Ishikawa (cell line): ENCODE measurements at regions not wholly inside any gene's neighbourhood (a gene's known extent, or its start where the extent isn't known, plus 50 kb on each side); places are given as distances from the start of the nearest gene placed in this dataset.

Experiments used
- CEBPB ChIP-seq: IDR thresholded peaks from 2 replicates; pipeline ENCODE4 v1.6.1; 2012
- EP300 ChIP-seq: IDR thresholded peaks from 2 replicates; pipeline ENCODE4 v1.6.1; 2012; ENCODE audit warnings: borderline replicate concordance
- NFIC ChIP-seq: IDR thresholded peaks from 2 replicates; pipeline ENCODE4 v1.6.1; 2012
- RAD21 ChIP-seq: IDR thresholded peaks from 2 replicates; pipeline ENCODE4 v1.6.1; 2012; ENCODE audit warnings: low read depth
- TAF1 ChIP-seq: IDR thresholded peaks from 2 replicates; pipeline ENCODE4 v1.6.1; 2012; ENCODE audit warnings: low read depth, mild to moderate bottlenecking
- TEAD4 ChIP-seq: IDR thresholded peaks from 2 replicates; pipeline ENCODE4 v1.6.1; 2012
- YY1 ChIP-seq: IDR thresholded peaks from 2 replicates; pipeline ENCODE4 v1.6.1; 2012; ENCODE audit warnings: low read depth
- TF ChIP-seq, protein P1 (sequence below): IDR thresholded peaks from 2 replicates; pipeline ENCODE4 v1.6.1; 2012
- TF ChIP-seq, protein P2 (sequence below): IDR thresholded peaks from 2 replicates; pipeline ENCODE4 v1.6.1; 2012; ENCODE audit warnings: low read depth, mild to moderate bottlenecking

DNA sequence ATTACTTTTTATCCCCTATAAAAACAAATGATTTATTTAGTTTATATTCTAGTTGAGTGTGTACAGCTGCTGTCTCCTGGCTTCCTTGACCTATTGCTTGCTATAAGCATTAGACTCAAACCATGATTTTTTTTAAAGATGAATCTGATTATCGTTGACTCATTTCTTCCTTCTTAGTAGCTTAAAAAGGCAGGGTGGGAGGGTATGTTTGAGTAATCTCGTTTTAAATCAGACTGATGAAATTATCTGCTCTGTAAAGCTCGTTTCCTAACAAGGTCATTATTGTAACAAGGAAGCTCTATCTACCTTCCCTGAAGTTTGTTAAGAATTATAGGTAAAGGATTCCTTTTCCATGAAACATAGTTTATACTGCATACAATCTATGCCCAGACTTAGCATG, 276.3 kb upstream of the KCND2 start:
- TF ChIP-seq, protein P1, sequence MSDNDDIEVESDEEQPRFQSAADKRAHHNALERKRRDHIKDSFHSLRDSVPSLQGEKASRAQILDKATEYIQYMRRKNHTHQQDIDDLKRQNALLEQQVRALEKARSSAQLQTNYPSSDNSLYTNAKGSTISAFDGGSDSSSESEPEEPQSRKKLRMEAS, result no peak
- TF ChIP-seq RAD21 (no peak), NFIC (no peak), YY1 (no peak), EP300 (no peak), TAF1 (no peak), CEBPB (no peak), TEAD4 (no peak)
- TF ChIP-seq, protein P2, sequence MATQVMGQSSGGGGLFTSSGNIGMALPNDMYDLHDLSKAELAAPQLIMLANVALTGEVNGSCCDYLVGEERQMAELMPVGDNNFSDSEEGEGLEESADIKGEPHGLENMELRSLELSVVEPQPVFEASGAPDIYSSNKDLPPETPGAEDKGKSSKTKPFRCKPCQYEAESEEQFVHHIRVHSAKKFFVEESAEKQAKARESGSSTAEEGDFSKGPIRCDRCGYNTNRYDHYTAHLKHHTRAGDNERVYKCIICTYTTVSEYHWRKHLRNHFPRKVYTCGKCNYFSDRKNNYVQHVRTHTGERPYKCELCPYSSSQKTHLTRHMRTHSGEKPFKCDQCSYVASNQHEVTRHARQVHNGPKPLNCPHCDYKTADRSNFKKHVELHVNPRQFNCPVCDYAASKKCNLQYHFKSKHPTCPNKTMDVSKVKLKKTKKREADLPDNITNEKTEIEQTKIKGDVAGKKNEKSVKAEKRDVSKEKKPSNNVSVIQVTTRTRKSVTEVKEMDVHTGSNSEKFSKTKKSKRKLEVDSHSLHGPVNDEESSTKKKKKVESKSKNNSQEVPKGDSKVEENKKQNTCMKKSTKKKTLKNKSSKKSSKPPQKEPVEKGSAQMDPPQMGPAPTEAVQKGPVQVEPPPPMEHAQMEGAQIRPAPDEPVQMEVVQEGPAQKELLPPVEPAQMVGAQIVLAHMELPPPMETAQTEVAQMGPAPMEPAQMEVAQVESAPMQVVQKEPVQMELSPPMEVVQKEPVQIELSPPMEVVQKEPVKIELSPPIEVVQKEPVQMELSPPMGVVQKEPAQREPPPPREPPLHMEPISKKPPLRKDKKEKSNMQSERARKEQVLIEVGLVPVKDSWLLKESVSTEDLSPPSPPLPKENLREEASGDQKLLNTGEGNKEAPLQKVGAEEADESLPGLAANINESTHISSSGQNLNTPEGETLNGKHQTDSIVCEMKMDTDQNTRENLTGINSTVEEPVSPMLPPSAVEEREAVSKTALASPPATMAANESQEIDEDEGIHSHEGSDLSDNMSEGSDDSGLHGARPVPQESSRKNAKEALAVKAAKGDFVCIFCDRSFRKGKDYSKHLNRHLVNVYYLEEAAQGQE, result no peak
